ENCODE measurements at regions not wholly inside any gene's neighbourhood (a gene's known extent, or its start where the extent isn't known, plus 50 kb on each side); places are given as distances from the start of the nearest gene placed in this dataset.

GRCh38 chr7:358352-358751 is 68.4 kb downstream of the FOXL3 start:
- no peak overlapping the region for H2BK120ac ChIP-seq (ENCODE audit: low read depth, low read length, poor library complexity, severe bottlenecking)
- no peak overlapping the region for H2AK5ac ChIP-seq (ENCODE audit: insufficient read length, low read length)
- no peak overlapping the region for H3K4ac ChIP-seq (ENCODE audit: low read depth, low read length)
- no peak overlapping the region for H4K5ac ChIP-seq (ENCODE audit: insufficient read length, low read depth, low read length)
- no peak overlapping the region for H3K27ac ChIP-seq (ENCODE audit: insufficient read length, low read depth, low read length)
- H2BK12ac ChIP-seq (ENCODE audit: insufficient read length, low read depth, low read length) = no peak overlapping the region
- no peak overlapping the region for H2BK15ac ChIP-seq (ENCODE audit: low read depth, low read length)
- H2BK5ac ChIP-seq (ENCODE audit: insufficient read length, low read length) = no peak overlapping the region
- no peaks in the 10 kb centered on the region; a peak in 1 of 7 replicates for H3K36me3 Mint-ChIP-seq (ENCODE audit: insufficient read depth in 1 of 3, low read depth in 3 of 3)
- H2BK20ac ChIP-seq (ENCODE audit: low read depth, low read length, poor library complexity, severe bottlenecking) = no peak overlapping the region
- no peaks in the 10 kb centered on the region for H3K79me1 ChIP-seq (ENCODE audit: insufficient read depth, low read depth, low read length, poor library complexity, severe bottlenecking)
- no peaks in the 10 kb centered on the region for H4K20me1 ChIP-seq (ENCODE audit: control insufficient read depth, insufficient read depth, insufficient read length)
- H3K27ac Mint-ChIP-seq = no peak overlapping the region
- no peak for TF ChIP-seq CTCF (conservative IDR thresholded peaks at IDR 0.05)
- no peak overlapping the region for H3K56ac ChIP-seq (ENCODE audit: insufficient read length, low read depth, low read length)
- peaks cover 13% of the 10 kb centered on the region for H3K27me3 Mint-ChIP-seq (ENCODE audit: low read depth)
- no peak overlapping the region for H3K14ac ChIP-seq (ENCODE audit: insufficient read depth, low read length)
- DNase-seq = no peak
- no peaks in the 10 kb centered on the region; a peak in 2 of 5 replicates for H3K9me3 Mint-ChIP-seq
- H2AFZ ChIP-seq (ENCODE audit: low read length) = no peak overlapping the region
- H3K27me3 ChIP-seq (ENCODE audit: insufficient read depth, low read length) = peaks cover 7% of the 10 kb centered on the region; the same call in 1 of the 2 replicates
- H3K4me1 ChIP-seq (ENCODE audit: insufficient read depth, low read length) = no peaks in the 10 kb centered on the region
- no peak overlapping the region for H3K4me2 ChIP-seq (ENCODE audit: insufficient read depth, insufficient read length, low read length)
- H4K91ac ChIP-seq (ENCODE audit: insufficient read length, low read depth, low read length) = no peak overlapping the region
- H3K9me3 ChIP-seq (ENCODE audit: control insufficient read depth, low read depth, low read length) = no peaks in the 10 kb centered on the region
- no peak overlapping the region for H3K4me3 Mint-ChIP-seq
- no peak overlapping the region for H4K8ac ChIP-seq (replicated peaks; ENCODE audit: insufficient read length, low read depth, low read length)
- H3K9ac ChIP-seq (ENCODE audit: extremely low read depth, insufficient read length, low read length) = no peak overlapping the region
- H3K18ac ChIP-seq (ENCODE audit: insufficient read length, low read depth, low read length) = no peak overlapping the region
- H3K4me1 Mint-ChIP-seq = peaks cover 3 to 20% of the 10 kb centered on the region in 2 experiments; a peak in 3 of 4 replicates
- no peak overlapping the region for H3T11ph ChIP-seq (ENCODE audit: low read length)
- no peak overlapping the region for H3K23ac ChIP-seq (ENCODE audit: insufficient read length, low read depth, low read length)
- WGBS (ENCODE audit: extremely low coverage, insufficient read length, low lambda C conversion rate) = no CpG with 5 or more reads among the region's 1 CpG
- H3K79me2 ChIP-seq (ENCODE audit: insufficient read depth, low read length) = no peaks in the 10 kb centered on the region
- no peaks in the 10 kb centered on the region for H3K23me2 ChIP-seq (ENCODE audit: insufficient read length, low read depth, low read length, poor library complexity, severe bottlenecking)
